ENCODE measurements at regions not wholly inside any gene's neighbourhood (a gene's known extent, or its start where the extent isn't known, plus 50 kb on each side); places are given as distances from the start of the nearest gene placed in this dataset.

- WGBS, 2 donors (ENCODE audit: low coverage in 1 of 2) = 73 to 77% methylated on average over 2 of the region's 2 CpGs
- no peak for ATAC-seq
- TF ChIP-seq POLR2AphosphoS5 (IDR thresholded peaks at IDR 0.05) (no peak), POLR2A (IDR thresholded peaks at IDR 0.05) (no peak)
- Histone ChIP-seq H3K4me3 (no peak overlapping the region), H3K27me3 (no peaks in the 10 kb centered on the region), H3K9me3 (no peaks in the 10 kb centered on the region), H3K4me1 (no peaks in the 10 kb centered on the region), H3K36me3 (no peaks in the 10 kb centered on the region), H3K27ac (no peak overlapping the region)
These were observed 216.5 kb upstream of the PLET1 start for GRCh38 chr11:112477152-112477551.

GRCh38 chr11:112477581-112478317 lies 217.1 kb upstream of the PLET1 start:
- ATAC-seq = no peak
- Histone ChIP-seq H3K27me3 (no peaks in the 10 kb centered on the region), H3K4me3 (no peak overlapping the region), H3K9me3 (no peaks in the 10 kb centered on the region), H3K27ac (no peak overlapping the region), H3K4me1 (no peaks in the 10 kb centered on the region), H3K36me3 (no peaks in the 10 kb centered on the region)
- 57 to 100% methylated on average over 1 to 4 of the region's 6 CpGs for WGBS, 2 donors (ENCODE audit: low coverage in 1 of 2)
- TF ChIP-seq POLR2A (IDR thresholded peaks at IDR 0.05) (no peak), EP300 (IDR thresholded peaks at IDR 0.05) (no peak), CTCF (IDR thresholded peaks at IDR 0.05) (no peak), POLR2AphosphoS5 (IDR thresholded peaks at IDR 0.05) (no peak)

- TF ChIP-seq POLR2A (IDR thresholded peaks at IDR 0.05) = no peak
- TF ChIP-seq CTCF (IDR thresholded peaks at IDR 0.05) = no peak
- TF ChIP-seq EP300 (IDR thresholded peaks at IDR 0.05) = no peak
- no peak for TF ChIP-seq POLR2AphosphoS5 (IDR thresholded peaks at IDR 0.05)
- Histone ChIP-seq H3K36me3 (no peaks in the 10 kb centered on the region), H3K9me3 (no peaks in the 10 kb centered on the region), H3K27ac (no peak overlapping the region), H3K27me3 (no peaks in the 10 kb centered on the region), H3K4me3 (no peak overlapping the region), H3K4me1 (no peaks in the 10 kb centered on the region)
- 82 to 100% methylated on average over 4 of the region's 4 CpGs for WGBS, 2 donors (ENCODE audit: low coverage in 1 of 2)
- ATAC-seq = no peak
These were observed 218.1 kb upstream of the PLET1 start for GRCh38 chr11:112478806-112479205.

- no peak for TF ChIP-seq EP300 (IDR thresholded peaks at IDR 0.05)
- TF ChIP-seq POLR2AphosphoS5 (IDR thresholded peaks at IDR 0.05) = no peak
- TF ChIP-seq CTCF (IDR thresholded peaks at IDR 0.05) = no peak
- TF ChIP-seq POLR2A (IDR thresholded peaks at IDR 0.05) = no peak
- Histone ChIP-seq H3K27me3 (no peaks in the 10 kb centered on the region), H3K4me3 (no peak overlapping the region), H3K36me3 (no peaks in the 10 kb centered on the region), H3K27ac (no peak overlapping the region), H3K9me3 (no peaks in the 10 kb centered on the region), H3K4me1 (no peaks in the 10 kb centered on the region)
- WGBS, 2 donors (ENCODE audit: low coverage in 1 of 2) = 85 to 100% methylated on average over 1 of the region's 1 CpG
- ATAC-seq = no peak
These were observed 220.8 kb upstream of the PLET1 start for GRCh38 chr11:112481431-112481830.

GRCh38 chr11:112481893-112482292 lies 221.2 kb upstream of the PLET1 start:
- H3K4me1 ChIP-seq = no peaks in the 10 kb centered on the region
- 53 to 58% methylated on average over 2 of the region's 3 CpGs for WGBS, 2 donors (ENCODE audit: low coverage in 1 of 2)
- no peaks in the 10 kb centered on the region for H3K36me3 ChIP-seq
- no peak overlapping the region for H3K4me3 ChIP-seq
- H3K9me3 ChIP-seq = no peaks in the 10 kb centered on the region
- no peak overlapping the region for H3K27ac ChIP-seq
- no peaks in the 10 kb centered on the region for H3K27me3 ChIP-seq
- TF ChIP-seq CTCF (IDR thresholded peaks at IDR 0.05) (no peak), POLR2AphosphoS5 (IDR thresholded peaks at IDR 0.05) (no peak), POLR2A (IDR thresholded peaks at IDR 0.05) (no peak), EP300 (IDR thresholded peaks at IDR 0.05) (no peak)
- no peak for ATAC-seq
